Posterior vena cava (tissue), 2 donors: ENCODE measurements at regions not wholly inside any gene's neighbourhood (a gene's known extent, or its start where the extent isn't known, plus 50 kb on each side); places are given as distances from the start of the nearest gene placed in this dataset.

ENCODE experiments used
- DNase-seq: peaks from one replicate; pipeline ENCODE4 v3.0.0-alpha.2; 2020; ENCODE audit warnings: low spot score
- intact Hi-C, 2 donors: fragments of 100-400 bp; cut with DNase I; formaldehyde crosslinking; loops; one replicate each; pipeline versions ENCODE4 v1.14.1 to v1.14.2; 2022 to 2023
- donor health status: DM: yes; HTN: yes; CAD: no.
- donor health status: DM: yes; HTN: yes; CAD: no.

DNA sequence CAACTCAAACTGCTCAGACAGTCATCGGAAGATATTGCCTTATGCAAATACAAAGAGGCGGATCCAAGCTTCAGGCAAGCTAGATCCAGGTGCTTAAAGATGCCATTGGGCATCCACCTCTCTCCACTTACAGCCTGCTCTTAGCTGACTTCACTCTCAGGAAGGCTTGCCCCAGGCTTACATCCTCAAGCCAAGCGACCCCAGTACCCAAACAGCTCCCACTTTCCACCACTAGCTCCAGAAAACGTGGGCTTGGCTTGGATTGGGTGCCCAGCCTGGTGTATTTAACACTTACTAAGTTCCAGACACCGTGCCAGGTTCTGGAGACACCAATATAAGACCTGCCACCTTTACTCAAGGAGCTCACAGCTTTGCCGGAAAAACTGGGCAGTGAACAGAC is 142.1 kb upstream of the VSTM2B start:
- intact Hi-C loops = no loop called here
- DNase-seq = peak; percentile 62

GRCh38 chr19:29384656-29385055 is 141.1 kb upstream of the VSTM2B start:
- DNase-seq = peak; percentile 58
- intact Hi-C loops = no loop called here

DNA sequence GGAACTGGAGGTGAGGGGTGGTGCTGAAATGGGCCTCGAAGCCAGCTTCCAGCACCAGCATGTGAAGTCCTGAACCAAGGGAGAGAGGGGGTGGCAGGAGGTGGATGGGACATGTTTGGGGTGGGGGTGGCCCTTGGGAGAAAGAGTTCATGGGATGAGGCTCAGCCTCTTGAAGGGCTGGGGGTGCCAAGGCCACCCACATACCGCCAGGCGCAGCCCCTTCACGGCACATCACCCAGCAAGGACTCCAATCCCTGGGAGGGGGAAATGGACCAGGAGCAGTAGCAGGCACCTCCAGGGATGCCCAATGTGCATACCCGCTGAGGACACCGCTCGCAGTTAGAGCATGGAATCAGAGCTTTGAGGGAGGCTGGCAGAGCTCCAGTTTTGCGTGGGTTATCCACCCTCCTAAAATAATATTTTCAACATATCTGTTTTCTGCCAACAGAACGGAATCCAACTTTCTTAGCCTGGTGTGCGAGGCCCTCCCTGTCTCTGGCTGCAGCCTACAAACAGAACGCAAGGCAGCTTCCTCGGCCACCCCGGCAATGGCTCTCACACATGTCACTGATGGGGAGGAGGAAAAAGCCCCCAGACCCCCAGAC is 140.5 kb upstream of the VSTM2B start:
- DNase-seq = peak; percentile 70
- intact Hi-C loops = no loop called here

GRCh38 chr19:29386970-29387369 is 138.8 kb upstream of the VSTM2B start:
- intact Hi-C loops = no loop called here
- DNase-seq = peak; percentile 22

GRCh38 chr19:29387586-29387985 is 138.2 kb upstream of the VSTM2B start:
- intact Hi-C loops = no loop called here
- DNase-seq = peak; percentile 41

GRCh38 chr19:29389495-29389894 is 136.3 kb upstream of the VSTM2B start:
- intact Hi-C loops = no loop called here
- no peak for DNase-seq

- intact Hi-C loops = no loop called here
Observed at GRCh38 chr19:29390742-29391141, 135.1 kb upstream of the VSTM2B start.

GRCh38 chr19:29393915-29394460 is 131.8 kb upstream of the VSTM2B start:
- intact Hi-C loops = no loop called here
- no peak for DNase-seq

More at GRCh38 chr19:29390742-29391141, 135.1 kb upstream of the VSTM2B start:
- no peak for DNase-seq

- intact Hi-C loops = no loop called here
- DNase-seq = no peak
Observed at GRCh38 chr19:29395111-29395733, 130.6 kb upstream of the VSTM2B start.

GRCh38 chr19:29395734-29396414 is 129.9 kb upstream of the VSTM2B start:
- intact Hi-C loops = no loop called here
- no peak for DNase-seq

GRCh38 chr19:29396925-29397324 is 128.9 kb upstream of the VSTM2B start:
- intact Hi-C loops = no loop called here
- no peak for DNase-seq

- DNase-seq = no peak
- intact Hi-C loops = no loop called here
Observed at GRCh38 chr19:29397748-29398147, 128.0 kb upstream of the VSTM2B start.

DNA sequence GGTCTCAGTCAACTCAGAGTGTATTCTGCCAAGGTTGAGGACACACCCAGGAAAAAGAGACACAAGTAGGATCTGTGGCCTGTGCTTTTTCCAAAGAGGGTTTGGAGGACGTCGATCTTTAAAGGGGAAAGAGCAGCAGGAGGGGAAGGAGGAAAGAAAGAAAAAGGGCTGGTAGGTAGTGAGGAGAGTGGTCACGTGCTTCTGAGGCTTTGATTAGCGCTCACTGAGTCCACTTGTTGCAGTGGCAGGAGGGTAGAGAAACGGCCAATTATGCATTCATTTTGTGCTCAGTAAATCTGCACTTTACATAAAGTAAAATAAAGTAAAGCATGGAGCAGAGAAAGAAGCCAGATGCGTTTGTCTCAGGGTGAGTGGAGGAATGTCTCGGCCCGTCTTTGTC is 126.0 kb upstream of the VSTM2B start:
- intact Hi-C loops = no loop called here

GRCh38 chr19:29400917-29401711 is 124.7 kb upstream of the VSTM2B start:
- DNase-seq = no peak
- intact Hi-C loops = no loop called here

More for the DNA sequence above, 126.0 kb upstream of the VSTM2B start:
- DNase-seq = no peak

DNA sequence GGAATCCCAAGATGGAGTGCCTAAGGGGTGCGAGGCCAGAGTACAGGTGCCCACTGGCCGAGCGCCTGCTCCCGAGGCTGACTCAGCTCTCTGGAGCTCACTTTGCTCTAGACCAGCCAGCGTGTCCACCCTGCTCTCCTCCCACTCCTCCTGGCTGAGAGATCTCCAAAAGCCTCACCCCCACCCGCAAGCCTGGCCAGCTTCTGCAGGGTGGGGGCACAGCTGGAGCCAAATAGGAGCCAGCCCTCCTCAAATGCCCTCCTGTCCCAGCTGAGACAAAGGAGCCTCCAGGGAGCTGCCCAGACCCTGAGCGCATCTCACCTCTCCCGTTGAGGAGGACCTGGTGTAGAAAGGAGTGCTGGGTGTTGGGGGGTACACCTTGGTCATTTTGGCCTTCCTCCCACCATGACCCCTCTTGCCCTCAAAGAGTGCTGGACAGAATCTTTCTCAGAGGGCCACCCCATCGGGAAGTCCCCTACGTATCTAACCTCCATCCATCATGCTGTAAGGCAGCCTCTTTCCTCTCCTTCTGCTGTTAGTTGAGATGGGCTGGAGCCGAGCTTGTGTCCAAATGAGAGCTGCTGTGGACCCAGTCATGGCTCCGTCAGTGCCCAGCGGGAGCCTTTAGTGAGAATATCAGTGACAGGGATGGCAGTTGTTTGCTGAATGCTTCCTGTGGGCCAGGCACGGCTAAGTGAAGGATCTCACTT is 123.9 kb upstream of the VSTM2B start:
- intact Hi-C loops = no loop called here
- DNase-seq = no peak

- intact Hi-C loops = no loop called here
- DNase-seq = no peak
Observed at GRCh38 chr19:29402563-29402962, 123.2 kb upstream of the VSTM2B start.

DNA sequence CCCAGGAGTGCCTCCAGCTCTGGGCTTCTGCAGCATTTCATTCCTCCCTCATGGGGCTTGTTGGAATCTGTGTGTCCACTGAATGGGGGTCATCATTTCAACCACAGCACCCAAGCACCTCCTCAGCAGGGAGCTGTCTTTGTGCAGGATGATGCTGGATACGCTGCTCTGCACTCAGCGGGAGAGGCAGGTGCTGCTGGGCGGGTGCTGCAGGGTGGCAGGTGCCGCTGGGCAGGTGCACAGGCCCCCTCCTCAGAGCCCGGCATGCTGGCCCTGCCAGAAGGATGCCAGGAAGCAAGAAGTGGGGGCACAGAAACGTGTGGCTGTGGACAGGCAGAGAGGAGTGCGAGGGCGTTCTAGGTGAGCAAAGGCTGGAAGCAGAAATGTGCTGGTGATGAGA is 121.8 kb upstream of the VSTM2B start:
- intact Hi-C loops = no loop called here
- no peak for DNase-seq

GRCh38 chr19:29404951-29405727 is 120.7 kb upstream of the VSTM2B start:
- DNase-seq = no peak
- intact Hi-C loops = loop anchor here in 1 of 2 donors (5.0 kb wide), 1 partner anchor 298 kb away; no protein-coding TSS in a partner anchor

DNA sequence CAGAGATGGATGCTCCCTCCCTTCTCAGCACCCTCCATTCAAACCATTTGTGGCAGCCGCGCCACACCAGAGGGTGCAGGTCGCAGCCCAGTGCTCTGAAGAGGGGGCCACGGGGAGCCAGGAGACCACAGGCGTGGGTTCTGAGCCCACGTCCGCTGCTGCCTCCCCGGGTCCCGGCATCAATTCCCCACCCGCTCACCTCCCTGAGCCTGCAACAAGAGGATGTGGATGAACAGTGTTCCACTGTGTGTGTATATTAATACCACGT is 120.1 kb upstream of the VSTM2B start:
- intact Hi-C loops = loop anchor here in 1 of 2 donors (5.0 kb wide), 1 partner anchor 298 kb away; no protein-coding TSS in a partner anchor
- DNase-seq = no peak
